HG03025 (cell line): ENCODE measurements at regions not wholly inside any gene's neighbourhood (a gene's known extent, or its start where the extent isn't known, plus 50 kb on each side); places are given as distances from the start of the nearest gene placed in this dataset.
"Not testable (repeated sequence)": the region's sequence is repeated elsewhere in the genome, so short reads cannot be mapped to it uniquely, and the experiment has no call there.

Source experiments
- ATAC-seq: cut with Tn5 transposase; IDR thresholded peaks from one replicate; pipeline ENCODE4 v1.9.1; 2021; ENCODE audit warnings: mild to moderate bottlenecking, moderate library complexity; ENCODE audit not compliant: unreplicated experiment, low FRiP score

DNA sequence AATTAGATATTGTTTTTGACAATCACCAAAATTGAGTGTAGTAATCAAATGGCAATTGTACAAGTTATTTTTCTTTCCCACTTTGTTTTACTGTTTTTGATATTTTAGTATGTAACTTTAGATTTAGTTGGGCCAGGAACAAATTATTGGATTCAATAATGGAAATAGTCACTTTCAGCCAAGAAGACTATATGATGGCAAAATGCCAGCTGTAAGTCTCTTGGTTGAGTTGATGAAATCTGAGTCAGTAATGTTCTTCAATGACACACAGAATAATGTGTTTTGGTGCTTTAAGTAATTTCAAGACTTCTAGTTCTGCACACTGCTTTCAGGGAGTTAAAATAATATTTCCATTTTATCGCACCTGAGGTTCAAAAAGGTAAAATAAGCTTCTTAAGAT lies 2022.0 kb upstream of the CELF4 start:
- ATAC-seq, result no peak

GRCh38 chr18:39586741-39587140 lies 2021.1 kb upstream of the CELF4 start:
- no peak for ATAC-seq

DNA sequence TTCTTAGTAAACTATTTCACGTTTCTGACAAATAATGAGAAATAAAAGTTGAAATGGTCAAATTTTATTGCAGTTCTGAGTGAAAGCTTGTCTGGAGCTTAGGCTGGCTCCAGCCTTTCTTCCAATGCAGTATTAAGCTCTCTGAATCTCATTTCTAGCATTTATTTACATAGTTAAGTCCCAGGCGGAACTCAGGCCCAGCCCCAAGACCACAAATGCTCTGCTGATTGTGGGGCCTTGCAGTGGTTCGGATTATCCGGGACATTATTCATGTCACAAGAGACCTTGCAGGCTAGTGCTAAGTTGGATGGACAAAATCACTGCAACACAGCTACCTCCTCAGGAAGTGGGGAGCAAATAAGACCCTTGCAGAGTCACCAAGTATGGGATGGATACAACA lies 2009.3 kb upstream of the CELF4 start:
- no peak for ATAC-seq

DNA sequence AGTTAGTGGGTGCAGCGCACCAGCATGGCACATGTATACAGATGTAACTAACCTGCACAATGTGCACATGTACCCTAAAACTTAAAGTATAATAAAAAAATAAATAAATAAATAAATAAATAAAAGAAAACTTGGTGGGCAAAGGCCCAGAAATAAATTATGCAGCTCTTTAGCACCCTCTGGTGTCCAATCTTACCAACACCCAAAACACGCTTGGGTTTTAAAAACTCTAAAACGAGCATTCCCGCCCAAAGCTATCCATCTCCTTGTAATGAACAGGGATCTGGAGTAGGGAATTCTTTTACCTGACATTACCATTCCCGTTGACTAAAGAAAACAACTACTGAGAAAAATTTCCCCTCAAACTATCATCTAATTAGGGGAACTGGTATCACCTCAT lies 2005.9 kb upstream of the CELF4 start:
- no peak for ATAC-seq

DNA sequence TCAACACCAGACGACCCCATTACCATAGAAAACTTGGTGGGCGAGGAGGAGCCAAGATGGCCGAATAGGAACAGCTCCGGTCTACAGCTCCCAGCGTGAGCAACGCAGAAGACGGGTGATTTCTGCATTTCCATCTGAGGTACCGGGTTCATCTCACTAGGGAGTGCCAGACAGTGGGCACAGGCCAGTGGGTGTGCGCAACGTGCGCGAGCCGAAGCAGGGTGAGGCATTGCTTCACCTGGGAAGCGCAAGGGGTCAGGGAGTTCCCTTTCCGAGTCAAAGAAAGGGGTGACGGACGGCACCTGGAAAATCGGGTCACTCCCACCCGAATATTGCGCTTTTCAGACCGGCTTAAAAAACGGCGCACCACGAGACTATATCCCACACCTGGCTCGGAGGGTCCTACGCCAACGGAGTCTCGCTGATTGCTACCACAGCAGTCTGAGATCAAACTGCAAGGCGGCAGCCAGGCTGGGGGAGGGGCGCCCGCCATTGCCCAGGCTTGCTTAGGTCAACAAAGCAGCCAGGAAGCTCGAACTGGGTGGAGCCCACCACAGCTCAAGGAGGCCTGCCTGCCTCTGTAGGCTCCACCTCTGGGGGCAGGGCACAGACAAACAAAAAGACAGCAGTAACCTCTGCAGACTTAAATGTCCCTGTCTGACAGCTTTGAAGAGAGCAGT lies 2000.1 kb upstream of the CELF4 start:
- ATAC-seq, result not testable (repeated sequence)

DNA sequence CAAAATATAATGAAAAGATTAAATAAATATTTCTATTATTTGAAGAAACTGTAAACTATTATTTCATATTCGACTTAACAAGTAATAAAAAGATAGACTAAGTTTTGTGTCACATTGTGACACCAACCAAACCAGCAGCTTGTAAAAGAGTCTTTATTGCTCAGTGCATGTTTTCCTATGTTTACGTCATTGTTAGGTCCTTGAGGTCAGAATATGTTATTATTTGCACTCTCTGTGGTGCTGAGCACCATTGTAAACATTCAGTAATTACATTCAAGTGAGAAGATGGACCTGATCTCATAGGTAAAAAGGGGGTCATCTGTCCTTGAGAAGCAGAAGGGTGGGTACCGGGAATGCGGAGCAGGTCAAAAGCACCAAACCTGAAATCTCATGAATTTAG lies 1999.1 kb upstream of the CELF4 start:
- no peak for ATAC-seq

- no peak for ATAC-seq
These were observed 1995.5 kb upstream of the CELF4 start for GRCh38 chr18:39561126-39561525.

GRCh38 chr18:39558658-39559057 lies 1993.1 kb upstream of the CELF4 start:
- no peak for ATAC-seq

DNA sequence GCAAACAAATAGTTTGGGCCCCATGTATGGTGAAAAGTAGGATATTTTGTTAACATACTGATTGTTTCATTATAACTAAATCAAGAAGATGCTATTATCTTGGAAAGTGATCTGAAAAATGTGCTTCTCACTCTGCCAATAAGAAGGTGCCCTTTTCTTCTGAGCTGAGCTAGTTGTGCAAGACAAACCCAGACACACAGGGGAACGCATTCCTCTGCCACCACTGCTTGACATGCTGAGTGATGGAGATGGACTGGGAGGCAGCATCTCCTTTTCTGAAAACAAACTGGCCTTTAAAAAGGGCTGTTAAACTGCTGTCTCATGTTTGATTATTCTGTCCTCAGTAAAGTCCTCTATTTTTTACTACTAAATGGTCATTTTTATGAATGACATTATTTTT lies 1989.9 kb upstream of the CELF4 start:
- ATAC-seq, result no peak

GRCh38 chr18:39550701-39551100 lies 1985.1 kb upstream of the CELF4 start:
- ATAC-seq, result no peak

GRCh38 chr18:39549144-39549543 lies 1983.5 kb upstream of the CELF4 start:
- no peak for ATAC-seq

GRCh38 chr18:39531659-39532058 lies 1966.1 kb upstream of the CELF4 start:
- no peak for ATAC-seq

DNA sequence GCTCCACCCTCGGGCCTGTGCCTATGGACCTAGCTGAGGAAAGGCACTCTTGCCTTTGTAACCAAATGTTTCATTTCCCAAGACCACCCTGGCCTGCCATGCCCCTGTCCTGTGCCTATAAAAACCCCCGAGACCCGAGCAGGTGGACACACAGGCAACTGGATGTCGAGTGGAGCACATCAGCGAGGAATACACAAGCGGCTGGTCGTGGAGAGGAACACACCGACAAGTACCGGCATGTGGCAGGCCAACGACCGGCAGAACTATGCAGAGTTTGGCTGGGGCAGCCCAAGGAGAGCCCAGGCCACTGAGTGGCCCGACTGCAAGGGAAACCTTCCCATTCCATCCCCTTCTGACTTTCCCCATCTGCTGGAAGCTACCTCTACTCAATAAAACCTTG lies 1963.8 kb upstream of the CELF4 start:
- no peak for ATAC-seq

DNA sequence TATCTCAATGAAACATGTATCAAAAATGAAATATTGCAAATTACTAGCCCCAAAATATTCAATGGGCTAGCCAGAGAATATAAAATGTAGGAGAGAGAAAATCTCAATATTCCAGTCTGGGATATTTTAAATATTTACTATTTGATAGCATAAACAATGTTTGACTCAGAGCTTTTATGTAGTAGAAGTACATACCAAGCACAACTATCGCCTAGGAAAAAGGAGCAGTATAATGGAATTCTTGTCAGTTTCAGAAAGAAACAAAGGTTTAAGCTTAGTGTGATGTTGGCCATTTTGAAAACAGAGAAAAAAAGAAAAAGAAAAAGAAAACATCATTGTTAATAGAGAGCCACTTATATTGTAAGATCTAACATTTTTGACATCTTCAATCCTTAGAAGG lies 1961.9 kb upstream of the CELF4 start:
- ATAC-seq, result no peak

DNA sequence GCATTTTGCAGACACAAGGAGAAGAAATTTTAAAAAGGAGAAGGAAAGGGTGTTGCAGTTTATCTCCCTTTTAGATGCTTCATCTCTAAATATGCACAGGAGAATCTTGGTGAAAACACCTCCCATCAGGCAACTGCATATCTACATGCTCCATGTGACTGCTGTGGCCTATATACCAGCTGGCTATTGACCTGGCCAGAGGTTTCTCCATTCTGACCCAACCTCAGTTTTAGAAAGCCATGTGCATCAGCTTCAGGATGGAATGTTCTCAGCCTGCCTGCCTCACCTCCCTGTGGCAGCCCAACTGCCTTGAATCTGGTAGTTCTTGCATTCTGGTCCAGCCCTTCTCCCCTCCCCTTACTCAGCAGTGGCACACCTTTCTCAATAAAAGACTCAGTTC lies 1958.8 kb upstream of the CELF4 start:
- no peak for ATAC-seq

GRCh38 chr18:39523281-39523680 lies 1957.7 kb upstream of the CELF4 start:
- ATAC-seq, result no peak

- no peak for ATAC-seq
These were observed 1955.6 kb upstream of the CELF4 start for GRCh38 chr18:39521164-39521563.

GRCh38 chr18:39519741-39520140 lies 1954.1 kb upstream of the CELF4 start:
- ATAC-seq, result no peak

- ATAC-seq, result no peak
These were observed 1949.7 kb upstream of the CELF4 start for GRCh38 chr18:39515299-39515698.

DNA sequence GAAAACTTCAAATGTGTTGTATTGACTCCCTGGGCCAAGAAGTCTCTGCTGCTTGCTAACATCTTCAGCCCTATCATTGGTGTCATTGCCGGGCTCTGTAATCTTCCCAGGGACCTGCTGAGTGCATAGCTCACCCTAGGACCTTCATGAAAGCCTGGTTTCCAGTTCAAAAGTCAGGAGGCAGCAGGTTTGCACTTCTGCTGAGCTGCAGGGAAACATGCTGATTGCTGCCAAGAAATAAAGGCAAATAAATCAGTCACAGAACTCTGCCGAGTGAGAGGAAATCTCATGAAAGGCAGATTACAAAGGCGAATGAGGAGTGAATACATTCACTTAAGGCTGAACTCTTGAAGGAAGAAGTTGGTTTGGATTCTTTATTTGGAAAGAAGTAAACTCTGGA lies 1947.6 kb upstream of the CELF4 start:
- no peak for ATAC-seq

- no peak for ATAC-seq
These were observed 1941.2 kb upstream of the CELF4 start for GRCh38 chr18:39506581-39507330.

DNA sequence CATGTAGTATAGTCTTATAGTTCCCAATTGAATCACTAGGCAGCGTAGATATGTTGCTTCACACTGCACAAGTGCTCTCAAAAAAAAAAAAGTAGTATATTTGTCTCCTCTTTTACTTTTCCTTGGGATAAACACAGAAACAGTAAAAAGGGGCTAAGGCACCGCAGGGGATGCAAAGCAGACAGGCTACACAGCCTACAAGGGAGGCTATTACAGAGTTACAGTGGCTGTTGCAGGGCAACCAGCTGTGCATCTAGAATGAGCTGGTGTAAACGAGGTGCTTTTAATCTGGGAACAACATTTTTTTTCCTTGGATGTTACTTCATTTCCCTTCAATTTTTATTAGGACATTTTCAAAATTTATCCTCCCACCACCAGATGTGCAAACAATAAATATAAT lies 1934.7 kb upstream of the CELF4 start:
- no peak for ATAC-seq
